ENCODE measurements at regions not wholly inside any gene's neighbourhood (a gene's known extent, or its start where the extent isn't known, plus 50 kb on each side); places are given as distances from the start of the nearest gene placed in this dataset.

- TF ChIP-seq POLR2AphosphoS5 (IDR thresholded peaks at IDR 0.05) (no peak), EP300 (IDR thresholded peaks at IDR 0.05) (no peak), POLR2A (IDR thresholded peaks at IDR 0.05) (no peak)
- TF ChIP-seq, protein P1, sequence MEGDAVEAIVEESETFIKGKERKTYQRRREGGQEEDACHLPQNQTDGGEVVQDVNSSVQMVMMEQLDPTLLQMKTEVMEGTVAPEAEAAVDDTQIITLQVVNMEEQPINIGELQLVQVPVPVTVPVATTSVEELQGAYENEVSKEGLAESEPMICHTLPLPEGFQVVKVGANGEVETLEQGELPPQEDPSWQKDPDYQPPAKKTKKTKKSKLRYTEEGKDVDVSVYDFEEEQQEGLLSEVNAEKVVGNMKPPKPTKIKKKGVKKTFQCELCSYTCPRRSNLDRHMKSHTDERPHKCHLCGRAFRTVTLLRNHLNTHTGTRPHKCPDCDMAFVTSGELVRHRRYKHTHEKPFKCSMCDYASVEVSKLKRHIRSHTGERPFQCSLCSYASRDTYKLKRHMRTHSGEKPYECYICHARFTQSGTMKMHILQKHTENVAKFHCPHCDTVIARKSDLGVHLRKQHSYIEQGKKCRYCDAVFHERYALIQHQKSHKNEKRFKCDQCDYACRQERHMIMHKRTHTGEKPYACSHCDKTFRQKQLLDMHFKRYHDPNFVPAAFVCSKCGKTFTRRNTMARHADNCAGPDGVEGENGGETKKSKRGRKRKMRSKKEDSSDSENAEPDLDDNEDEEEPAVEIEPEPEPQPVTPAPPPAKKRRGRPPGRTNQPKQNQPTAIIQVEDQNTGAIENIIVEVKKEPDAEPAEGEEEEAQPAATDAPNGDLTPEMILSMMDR (IDR thresholded peaks at IDR 0.05) = no peak
- WGBS, 2 donors (ENCODE audit: low coverage in 1 of 2) = 83 to 92% methylated on average over 2 to 4 of the region's 7 CpGs
These were observed 161.9 kb downstream of the DHX35 start for GRCh38 chr20:39124064-39124463.

GRCh38 chr20:39123185-39123557, 161.0 kb downstream of the DHX35 start:
- ATAC-seq = no peak
- Histone ChIP-seq H3K4me1 (no peaks in the 10 kb centered on the region), H3K27ac (no peak overlapping the region), H3K27me3 (peaks cover 43% of the 10 kb centered on the region), H3K4me3 (no peak overlapping the region), H3K36me3 (no peaks in the 10 kb centered on the region), H3K9me3 (no peaks in the 10 kb centered on the region)
- TF ChIP-seq EP300 (IDR thresholded peaks at IDR 0.05) (no peak), POLR2A (IDR thresholded peaks at IDR 0.05) (no peak)
- TF ChIP-seq, protein P1 (IDR thresholded peaks at IDR 0.05) = no peak
- 40 to 57% methylated on average over 1 of the region's 3 CpGs for WGBS, 2 donors (ENCODE audit: low coverage in 1 of 2)

More at GRCh38 chr20:39124064-39124463, 161.9 kb downstream of the DHX35 start:
- ATAC-seq = no peak
- Histone ChIP-seq H3K27ac (no peak overlapping the region), H3K4me3 (no peak overlapping the region), H3K4me1 (no peaks in the 10 kb centered on the region), H3K27me3 (peaks cover 43% of the 10 kb centered on the region), H3K36me3 (no peaks in the 10 kb centered on the region), H3K9me3 (no peaks in the 10 kb centered on the region)

- TF ChIP-seq POLR2AphosphoS5 (IDR thresholded peaks at IDR 0.05) (no peak), EP300 (IDR thresholded peaks at IDR 0.05) (no peak), POLR2A (IDR thresholded peaks at IDR 0.05) (no peak)
- TF ChIP-seq, protein P1 (IDR thresholded peaks at IDR 0.05) = no peak
- Histone ChIP-seq H3K4me1 (no peaks in the 10 kb centered on the region), H3K36me3 (no peaks in the 10 kb centered on the region), H3K27me3 (peaks cover 44% of the 10 kb centered on the region), H3K27ac (no peak overlapping the region), H3K4me3 (no peak overlapping the region), H3K9me3 (peaks cover 0 to 5% (median 0%) of the 10 kb centered on the region in 3 donors)
- ATAC-seq = no peak
These were observed 155.3 kb downstream of the DHX35 start for GRCh38 chr20:39117491-39117890.

- TF ChIP-seq, protein P1 (IDR thresholded peaks at IDR 0.05) = no peak
- TF ChIP-seq EP300 (IDR thresholded peaks at IDR 0.05) = no peak
- TF ChIP-seq POLR2AphosphoS5 (IDR thresholded peaks at IDR 0.05) = no peak
- TF ChIP-seq POLR2A (IDR thresholded peaks at IDR 0.05) = no peak
- whole genome bisulfite sequencing, 2 donors (ENCODE audit: low coverage in 1 of 2) = no CpG with 5 or more reads among the region's 2 CpGs
- H3K36me3 ChIP-seq = no peaks in the 10 kb centered on the region
- H3K27me3 ChIP-seq = peaks cover 48% of the 10 kb centered on the region
- peaks cover 0 to 5% (median 0%) of the 10 kb centered on the region in 3 donors for H3K4me1 ChIP-seq
- H3K9me3 ChIP-seq = peaks cover 0 to 5% (median 0%) of the 10 kb centered on the region in 3 donors
- H3K27ac ChIP-seq = no peak overlapping the region
- H3K4me3 ChIP-seq = no peak overlapping the region
- ATAC-seq = no peak
These were observed 153.9 kb downstream of the DHX35 start for GRCh38 chr20:39116020-39116419.

DNA sequence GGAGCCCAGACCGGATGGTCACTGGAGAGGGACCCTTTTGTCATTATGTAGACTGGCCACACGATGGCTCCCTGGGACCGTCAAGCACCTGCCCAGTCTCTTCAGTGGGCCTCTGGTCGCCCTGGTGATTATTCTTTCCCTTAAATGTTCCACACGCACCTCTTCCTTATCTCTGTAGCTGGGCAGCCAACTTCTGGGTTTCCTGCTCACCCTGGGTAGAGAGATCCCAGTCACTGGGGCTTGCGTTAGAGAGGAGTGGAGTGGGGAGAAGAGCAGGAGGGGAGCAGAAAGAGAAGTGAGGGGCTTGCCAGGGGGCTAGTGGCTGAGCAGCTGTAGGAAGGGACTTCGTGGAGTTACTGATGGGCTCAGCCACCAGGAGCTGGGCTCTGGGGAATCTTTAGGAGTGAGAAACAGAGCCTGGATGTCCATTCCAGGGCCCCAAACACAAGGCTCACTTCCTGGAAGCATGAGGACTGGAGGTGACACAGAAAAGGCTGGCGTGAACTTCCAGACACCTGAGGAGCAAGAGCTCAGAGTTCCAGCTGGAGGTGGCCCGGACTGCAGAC, 150.1 kb downstream of the DHX35 start:
- no peak overlapping the region for H3K27ac ChIP-seq
- TF ChIP-seq EP300 (IDR thresholded peaks at IDR 0.05) (no peak), POLR2AphosphoS5 (IDR thresholded peaks at IDR 0.05) (no peak), POLR2A (IDR thresholded peaks at IDR 0.05) (no peak)
- TF ChIP-seq, protein P1 (IDR thresholded peaks at IDR 0.05) = peak in 1 of 4 experiments; percentile 40
- 24 to 40% methylated on average over 7 to 8 of the region's 9 CpGs for WGBS, 2 donors (ENCODE audit: low coverage in 1 of 2)
- peaks cover 0 to 5% (median 0%) of the 10 kb centered on the region in 3 donors for H3K4me1 ChIP-seq
- H3K9me3 ChIP-seq = no peaks in the 10 kb centered on the region
- H3K36me3 ChIP-seq = no peaks in the 10 kb centered on the region
- no peak for ATAC-seq
- no peak overlapping the region for H3K4me3 ChIP-seq
- peaks cover 81% of the 10 kb centered on the region for H3K27me3 ChIP-seq
